ENCODE measurements at regions not wholly inside any gene's neighbourhood (a gene's known extent, or its start where the extent isn't known, plus 50 kb on each side); places are given as distances from the start of the nearest gene placed in this dataset.
"Not testable (repeated sequence)": the region's sequence is repeated elsewhere in the genome, so short reads cannot be mapped to it uniquely, and the experiment has no call there.

GRCh38 chr7:65807067-65807466 is 65.8 kb upstream of the VKORC1L1 start:
- TF ChIP-seq CTCF (IDR thresholded peaks at IDR 0.05; ENCODE audit: insufficient read depth, low read length, poor library complexity, severe bottlenecking); EZH2phosphoT487 (conservative IDR thresholded peaks at IDR 0.05; ENCODE audit: low read length): not testable (repeated sequence)
